ENCODE measurements at regions not wholly inside any gene's neighbourhood (a gene's known extent, or its start where the extent isn't known, plus 50 kb on each side); places are given as distances from the start of the nearest gene placed in this dataset.

DNA sequence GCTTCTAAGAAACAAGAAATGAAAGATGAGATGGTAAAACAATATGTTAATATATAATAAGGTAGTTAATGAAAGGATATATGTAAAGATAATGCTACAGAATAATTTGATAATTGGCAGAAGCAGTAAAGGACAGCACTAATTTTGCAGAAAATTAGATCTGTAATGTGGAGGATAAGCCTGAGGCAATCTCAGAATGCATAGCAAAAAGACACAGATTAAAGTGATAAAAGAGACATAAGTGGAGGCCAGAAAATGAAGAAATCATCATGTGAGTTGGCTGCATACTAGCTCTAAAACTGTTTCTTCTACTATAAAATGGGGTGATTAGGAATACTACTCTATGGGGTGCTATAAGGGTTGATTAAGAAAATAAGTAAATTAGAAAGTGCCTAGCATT is 225.9 kb downstream of the SEC61B start:
- DNase-seq (ENCODE audit: insufficient read length) = no peak
- FAIRE-seq = no peak
- no peak for TF ChIP-seq POLR2AphosphoS5 (IDR thresholded peaks at IDR 0.05; ENCODE audit: low read depth, low read length)
- no peak for TF ChIP-seq TAF1 (IDR thresholded peaks at IDR 0.05; ENCODE audit: borderline replicate concordance, low read depth, low read length)
- TF ChIP-seq POLR2A (IDR thresholded peaks at IDR 0.05; ENCODE audit: low read depth, low read length) = no peak

GRCh38 chr9:99449726-99450125 is 227.6 kb downstream of the SEC61B start:
- FAIRE-seq = no peak
- no peak for TF ChIP-seq POLR2AphosphoS5 (IDR thresholded peaks at IDR 0.05; ENCODE audit: low read depth, low read length)
- no peak for TF ChIP-seq TAF1 (IDR thresholded peaks at IDR 0.05; ENCODE audit: borderline replicate concordance, low read depth, low read length)
- no peak for TF ChIP-seq POLR2A (IDR thresholded peaks at IDR 0.05; ENCODE audit: low read depth, low read length)

GRCh38 chr9:99451112-99451606 is 229.1 kb downstream of the SEC61B start:
- DNase-seq (ENCODE audit: insufficient read length) (no peak), FAIRE-seq (no peak)
- TF ChIP-seq POLR2A (IDR thresholded peaks at IDR 0.05; ENCODE audit: low read depth, low read length) (no peak), TAF1 (IDR thresholded peaks at IDR 0.05; ENCODE audit: borderline replicate concordance, low read depth, low read length) (no peak), POLR2AphosphoS5 (IDR thresholded peaks at IDR 0.05; ENCODE audit: low read depth, low read length) (no peak)

More at GRCh38 chr9:99449726-99450125, 227.6 kb downstream of the SEC61B start:
- no peak for DNase-seq (ENCODE audit: insufficient read length)

- no peak for TF ChIP-seq POLR2A (IDR thresholded peaks at IDR 0.05; ENCODE audit: low read depth, low read length)
- no peak for TF ChIP-seq POLR2AphosphoS5 (IDR thresholded peaks at IDR 0.05; ENCODE audit: low read depth, low read length)
- TF ChIP-seq TAF1 (IDR thresholded peaks at IDR 0.05; ENCODE audit: borderline replicate concordance, low read depth, low read length) = no peak
- FAIRE-seq = no peak
- DNase-seq (ENCODE audit: insufficient read length) = no peak
Measured at GRCh38 chr9:99457406-99457805, 235.3 kb downstream of the SEC61B start.

GRCh38 chr9:99457981-99458380 is 235.9 kb downstream of the SEC61B start:
- DNase-seq (ENCODE audit: insufficient read length) (no peak), FAIRE-seq (no peak)
- TF ChIP-seq TAF1 (IDR thresholded peaks at IDR 0.05; ENCODE audit: borderline replicate concordance, low read depth, low read length) (no peak), POLR2AphosphoS5 (IDR thresholded peaks at IDR 0.05; ENCODE audit: low read depth, low read length) (no peak), POLR2A (IDR thresholded peaks at IDR 0.05; ENCODE audit: low read depth, low read length) (no peak)

DNA sequence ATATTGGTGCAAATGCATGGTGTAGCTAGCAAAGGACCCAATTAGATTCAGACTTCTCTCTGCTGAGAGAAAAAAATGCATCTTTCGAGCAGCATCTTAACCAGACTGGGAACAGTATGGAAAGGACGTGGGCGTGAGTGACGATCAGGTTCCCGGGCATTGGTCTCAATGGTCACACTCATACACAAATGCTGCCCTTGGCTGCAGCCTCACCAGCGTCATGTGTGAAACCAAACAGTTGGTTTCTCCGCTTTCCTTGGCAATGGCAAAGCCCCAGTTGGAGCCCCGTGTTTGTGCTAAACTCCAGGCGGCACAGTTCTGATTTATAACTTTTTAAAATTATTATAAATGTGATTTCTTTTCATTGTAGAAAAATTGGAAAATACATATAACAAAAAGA is 237.8 kb downstream of the SEC61B start:
- FAIRE-seq = no peak
- no peak for DNase-seq (ENCODE audit: insufficient read length)
- TF ChIP-seq TAF1 (IDR thresholded peaks at IDR 0.05; ENCODE audit: borderline replicate concordance, low read depth, low read length) (no peak), POLR2A (IDR thresholded peaks at IDR 0.05; ENCODE audit: low read depth, low read length) (no peak), POLR2AphosphoS5 (IDR thresholded peaks at IDR 0.05; ENCODE audit: low read depth, low read length) (no peak)

GRCh38 chr9:99463131-99463530 is 241.0 kb downstream of the SEC61B start:
- no peak for TF ChIP-seq POLR2A (IDR thresholded peaks at IDR 0.05; ENCODE audit: low read depth, low read length)
- TF ChIP-seq TAF1 (IDR thresholded peaks at IDR 0.05; ENCODE audit: borderline replicate concordance, low read depth, low read length) = no peak
- no peak for TF ChIP-seq POLR2AphosphoS5 (IDR thresholded peaks at IDR 0.05; ENCODE audit: low read depth, low read length)
- no peak for DNase-seq (ENCODE audit: insufficient read length)
- FAIRE-seq = no peak

DNA sequence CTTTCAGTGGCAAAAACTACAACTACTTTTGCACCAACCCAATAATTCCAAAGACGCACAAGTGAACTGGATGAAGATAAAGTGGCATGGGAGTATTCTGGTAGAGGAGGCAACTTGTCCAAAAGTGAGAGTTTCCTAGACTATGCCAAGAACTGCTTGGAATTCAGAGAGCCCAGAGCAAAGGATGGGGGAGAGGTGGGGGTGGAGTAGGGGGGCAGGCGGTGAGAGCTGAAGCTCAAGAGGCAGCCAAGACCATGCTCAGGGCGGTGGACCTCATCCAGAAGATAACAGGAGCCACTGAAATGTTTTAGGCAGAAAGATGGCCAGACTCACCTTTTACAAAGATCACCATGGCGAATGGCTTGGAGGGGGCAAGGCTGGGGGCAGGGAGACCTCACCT is 242.5 kb downstream of the SEC61B start:
- TF ChIP-seq POLR2AphosphoS5 (IDR thresholded peaks at IDR 0.05; ENCODE audit: low read depth, low read length) (no peak), TAF1 (IDR thresholded peaks at IDR 0.05; ENCODE audit: borderline replicate concordance, low read depth, low read length) (no peak), POLR2A (IDR thresholded peaks at IDR 0.05; ENCODE audit: low read depth, low read length) (no peak)
- DNase-seq (ENCODE audit: insufficient read length) (no peak), FAIRE-seq (no peak)

- DNase-seq (ENCODE audit: insufficient read length) (no peak), FAIRE-seq (no peak)
- TF ChIP-seq TAF1 (IDR thresholded peaks at IDR 0.05; ENCODE audit: borderline replicate concordance, low read depth, low read length) = no peak
- no peak for TF ChIP-seq POLR2AphosphoS5 (IDR thresholded peaks at IDR 0.05; ENCODE audit: low read depth, low read length)
- TF ChIP-seq POLR2A (IDR thresholded peaks at IDR 0.05; ENCODE audit: low read depth, low read length) = no peak
Measured at GRCh38 chr9:99465231-99465907, 243.3 kb downstream of the SEC61B start.

DNA sequence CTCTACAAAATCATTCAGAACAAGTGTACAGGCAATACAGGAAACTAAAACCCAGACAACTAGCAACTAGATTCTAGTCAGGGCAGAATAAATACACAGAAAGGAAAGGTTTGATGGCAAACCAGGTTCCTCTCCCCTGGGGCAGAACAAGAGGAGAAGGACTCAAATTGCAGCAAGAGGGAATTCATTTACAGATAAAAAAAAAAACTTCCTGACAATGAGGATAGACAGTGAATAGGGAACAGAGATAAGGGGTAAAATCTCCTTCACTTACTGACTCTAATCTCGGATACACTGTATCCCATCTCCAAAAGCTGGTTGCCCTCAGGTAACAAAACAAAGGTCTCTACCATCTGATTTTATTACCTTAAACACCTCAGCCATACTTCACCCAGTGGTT is 244.0 kb downstream of the SEC61B start:
- DNase-seq (ENCODE audit: insufficient read length) = no peak
- TF ChIP-seq POLR2AphosphoS5 (IDR thresholded peaks at IDR 0.05; ENCODE audit: low read depth, low read length) = no peak
- TF ChIP-seq POLR2A (IDR thresholded peaks at IDR 0.05; ENCODE audit: low read depth, low read length) = no peak
- TF ChIP-seq TAF1 (IDR thresholded peaks at IDR 0.05; ENCODE audit: borderline replicate concordance, low read depth, low read length) = no peak
- FAIRE-seq = no peak

DNA sequence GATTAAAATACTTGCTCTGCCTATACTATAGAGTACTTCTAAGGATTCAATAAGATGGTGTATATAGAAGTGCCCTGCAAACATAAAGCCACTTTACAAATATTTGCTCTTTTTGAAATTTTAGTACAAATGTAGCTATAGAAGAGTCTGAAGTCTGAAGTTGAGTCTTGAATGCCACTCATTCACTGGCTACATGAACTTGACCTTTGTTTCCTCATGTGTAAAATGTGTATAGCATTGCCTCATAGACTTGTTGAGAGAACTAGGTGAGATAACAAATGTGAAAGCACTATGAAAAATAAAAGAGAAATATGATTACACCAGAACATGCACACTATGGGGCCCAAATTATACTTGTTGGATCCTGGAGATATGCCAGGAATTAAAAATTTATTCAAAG is 244.7 kb downstream of the SEC61B start:
- FAIRE-seq (no peak), DNase-seq (ENCODE audit: insufficient read length) (no peak)
- TF ChIP-seq TAF1 (IDR thresholded peaks at IDR 0.05; ENCODE audit: borderline replicate concordance, low read depth, low read length) (no peak), POLR2A (IDR thresholded peaks at IDR 0.05; ENCODE audit: low read depth, low read length) (no peak), POLR2AphosphoS5 (IDR thresholded peaks at IDR 0.05; ENCODE audit: low read depth, low read length) (no peak)

GRCh38 chr9:99471033-99471432 is 249.0 kb downstream of the SEC61B start:
- FAIRE-seq (no peak), DNase-seq (ENCODE audit: insufficient read length) (no peak)
- TF ChIP-seq POLR2A (IDR thresholded peaks at IDR 0.05; ENCODE audit: low read depth, low read length) = no peak
- TF ChIP-seq TAF1 (IDR thresholded peaks at IDR 0.05; ENCODE audit: borderline replicate concordance, low read depth, low read length) = no peak
- TF ChIP-seq POLR2AphosphoS5 (IDR thresholded peaks at IDR 0.05; ENCODE audit: low read depth, low read length) = no peak
